ENCODE measurements at regions not wholly inside any gene's neighbourhood (a gene's known extent, or its start where the extent isn't known, plus 50 kb on each side); places are given as distances from the start of the nearest gene placed in this dataset.

- no peaks in the 10 kb centered on the region for H3K36me3 ChIP-seq (ENCODE audit: control insufficient read depth, insufficient read depth, low read length)
- no peak for TF ChIP-seq CTCF (IDR thresholded peaks at IDR 0.05)
- no peak overlapping the region for H3K27ac ChIP-seq (ENCODE audit: low read length)
- intact Hi-C loops (cut with micrococcal nuclease) = no loop called here
- H3K36me3 Mint-ChIP-seq = peaks cover 13% of the 10 kb centered on the region
- no peaks in the 10 kb centered on the region for H3K27me3 Mint-ChIP-seq (ENCODE audit: low read depth in 2 of 2)
- WGBS (ENCODE audit: insufficient coverage) = 93% methylated on average over 2 of the region's 2 CpGs
- H3K4me3 ChIP-seq (ENCODE audit: low read length) = no peak overlapping the region
- peaks cover 3 to 5% of the 10 kb centered on the region in 2 donors for H3K9me3 Mint-ChIP-seq
- no peak overlapping the region for H3K4me3 Mint-ChIP-seq
- peaks cover 12% of the 10 kb centered on the region for H3K9me3 ChIP-seq (ENCODE audit: control insufficient read depth, insufficient read depth, low read length)
- no peak for ATAC-seq
- H3K27ac Mint-ChIP-seq = no peak overlapping the region
- H3K4me1 Mint-ChIP-seq = peaks cover 5 to 13% of the 10 kb centered on the region in 2 donors
- H3K4me1 ChIP-seq (ENCODE audit: control insufficient read depth, insufficient read depth, low read length) = no peaks in the 10 kb centered on the region
- no peaks in the 10 kb centered on the region for H3K27me3 ChIP-seq (ENCODE audit: control insufficient read depth, insufficient read depth, low read length)
- no peak for DNase-seq
These were observed 487.6 kb downstream of the FUT8 start for GRCh38 chr14:65900164-65900563.

- intact Hi-C loops (cut with micrococcal nuclease) = no loop called here
- no peak for DNase-seq
- Mint-ChIP-seq H3K4me3 (no peak overlapping the region), H3K36me3 (peaks cover 13% of the 10 kb centered on the region), H3K9me3 (peaks cover 3 to 5% of the 10 kb centered on the region in 2 donors), H3K27ac (no peak overlapping the region), H3K4me1 (peaks cover 5 to 13% of the 10 kb centered on the region in 2 donors), H3K27me3 (ENCODE audit: low read depth in 2 of 2) (no peaks in the 10 kb centered on the region)
- H3K4me3 ChIP-seq (ENCODE audit: low read length) = no peak overlapping the region
- no peak for TF ChIP-seq CTCF (IDR thresholded peaks at IDR 0.05)
- WGBS (ENCODE audit: insufficient coverage) = 80% methylated on average over 1 of the region's 1 CpG
- no peaks in the 10 kb centered on the region for H3K27me3 ChIP-seq (ENCODE audit: control insufficient read depth, insufficient read depth, low read length)
- H3K36me3 ChIP-seq (ENCODE audit: control insufficient read depth, insufficient read depth, low read length) = no peaks in the 10 kb centered on the region
- H3K27ac ChIP-seq (ENCODE audit: low read length) = no peak overlapping the region
- no peak for ATAC-seq
- no peaks in the 10 kb centered on the region for H3K4me1 ChIP-seq (ENCODE audit: control insufficient read depth, insufficient read depth, low read length)
- peaks cover 12% of the 10 kb centered on the region for H3K9me3 ChIP-seq (ENCODE audit: control insufficient read depth, insufficient read depth, low read length)
These were observed 489.1 kb downstream of the FUT8 start for GRCh38 chr14:65901595-65901994.

GRCh38 chr14:65904988-65905387, 492.5 kb downstream of the FUT8 start:
- H3K27me3 Mint-ChIP-seq (ENCODE audit: low read depth in 2 of 2) = no peaks in the 10 kb centered on the region
- no peak for TF ChIP-seq CTCF (IDR thresholded peaks at IDR 0.05)
- ATAC-seq = no peak
- no peak overlapping the region for H3K4me3 ChIP-seq (ENCODE audit: low read length)
- H3K9me3 ChIP-seq (ENCODE audit: control insufficient read depth, insufficient read depth, low read length) = peaks cover 12% of the 10 kb centered on the region
- H3K36me3 ChIP-seq (ENCODE audit: control insufficient read depth, insufficient read depth, low read length) = no peaks in the 10 kb centered on the region
- no peak for DNase-seq
- 92% methylated on average over 4 of the region's 4 CpGs for WGBS (ENCODE audit: insufficient coverage)
- H3K27ac ChIP-seq (ENCODE audit: low read length) = no peak overlapping the region
- H3K9me3 Mint-ChIP-seq = peaks cover 3 to 5% of the 10 kb centered on the region in 2 donors
- no peak overlapping the region for H3K4me3 Mint-ChIP-seq
- peaks cover 13% of the 10 kb centered on the region for H3K36me3 Mint-ChIP-seq
- no peak overlapping the region for H3K27ac Mint-ChIP-seq
- no peaks in the 10 kb centered on the region for H3K4me1 ChIP-seq (ENCODE audit: control insufficient read depth, insufficient read depth, low read length)
- H3K4me1 Mint-ChIP-seq = peaks cover 11 to 12% of the 10 kb centered on the region in 2 donors
- intact Hi-C loops (cut with micrococcal nuclease) = no loop called here
- no peaks in the 10 kb centered on the region for H3K27me3 ChIP-seq (ENCODE audit: control insufficient read depth, insufficient read depth, low read length)

- no peak overlapping the region for H3K4me3 Mint-ChIP-seq
- no peaks in the 10 kb centered on the region for H3K36me3 ChIP-seq (ENCODE audit: control insufficient read depth, insufficient read depth, low read length)
- intact Hi-C loops (cut with micrococcal nuclease) = no loop called here
- no peaks in the 10 kb centered on the region for H3K27me3 ChIP-seq (ENCODE audit: control insufficient read depth, insufficient read depth, low read length)
- peaks cover 1% of the 10 kb centered on the region for H3K36me3 Mint-ChIP-seq
- DNase-seq = no peak
- 85% methylated on average over 4 of the region's 4 CpGs for WGBS (ENCODE audit: insufficient coverage)
- H3K4me1 ChIP-seq (ENCODE audit: control insufficient read depth, insufficient read depth, low read length) = no peaks in the 10 kb centered on the region
- no peak for TF ChIP-seq CTCF (IDR thresholded peaks at IDR 0.05)
- ATAC-seq = no peak
- H3K27ac ChIP-seq (ENCODE audit: low read length) = no peak overlapping the region
- peaks cover 12 to 14% of the 10 kb centered on the region in 2 donors for H3K4me1 Mint-ChIP-seq
- no peaks in the 10 kb centered on the region for H3K9me3 Mint-ChIP-seq
- peaks cover 5% of the 10 kb centered on the region for H3K9me3 ChIP-seq (ENCODE audit: control insufficient read depth, insufficient read depth, low read length)
- no peak overlapping the region for H3K27ac Mint-ChIP-seq
- no peaks in the 10 kb centered on the region for H3K27me3 Mint-ChIP-seq (ENCODE audit: low read depth in 2 of 2)
- no peak overlapping the region for H3K4me3 ChIP-seq (ENCODE audit: low read length)
These were observed 493.8 kb downstream of the FUT8 start for GRCh38 chr14:65906344-65906743.

All from natural killer cell (primary cell).